ENCODE measurements at regions not wholly inside any gene's neighbourhood (a gene's known extent, or its start where the extent isn't known, plus 50 kb on each side); places are given as distances from the start of the nearest gene placed in this dataset.

GRCh38 chr11:112539741-112540140 is 279.1 kb upstream of the PLET1 start:
- TF ChIP-seq CTCF (IDR thresholded peaks at IDR 0.05; ENCODE audit: insufficient read depth, low read depth, low read length, missing control alignments), result no peak

GRCh38 chr11:112540261-112540660 is 279.6 kb upstream of the PLET1 start:
- H3K4me3 ChIP-seq (ENCODE audit: low read depth, low read length), result no peak overlapping the region
- no peak for TF ChIP-seq CTCF (IDR thresholded peaks at IDR 0.05; ENCODE audit: insufficient read depth, low read depth, low read length, missing control alignments)
- no peak for DNase-seq (ENCODE audit: low read depth)

More at GRCh38 chr11:112539741-112540140, 279.1 kb upstream of the PLET1 start:
- H3K4me3 ChIP-seq (ENCODE audit: low read depth, low read length), result no peak overlapping the region
- DNase-seq (ENCODE audit: low read depth), result no peak

- TF ChIP-seq CTCF (IDR thresholded peaks at IDR 0.05; ENCODE audit: insufficient read depth, low read depth, low read length, missing control alignments), result no peak
- no peak overlapping the region for H3K4me3 ChIP-seq (ENCODE audit: low read depth, low read length)
- DNase-seq (ENCODE audit: low read depth), result no peak
These were observed 280.7 kb upstream of the PLET1 start for GRCh38 chr11:112541140-112542046.

GRCh38 chr11:112542479-112542878 is 281.8 kb upstream of the PLET1 start:
- TF ChIP-seq CTCF (IDR thresholded peaks at IDR 0.05; ENCODE audit: insufficient read depth, low read depth, low read length, missing control alignments), result no peak
- DNase-seq (ENCODE audit: low read depth), result no peak

GRCh38 chr11:112543390-112543789 is 282.7 kb upstream of the PLET1 start:
- TF ChIP-seq CTCF (IDR thresholded peaks at IDR 0.05; ENCODE audit: insufficient read depth, low read depth, low read length, missing control alignments), result no peak
- H3K4me3 ChIP-seq (ENCODE audit: low read depth, low read length), result no peak overlapping the region
- no peak for DNase-seq (ENCODE audit: low read depth)

More at GRCh38 chr11:112542479-112542878, 281.8 kb upstream of the PLET1 start:
- no peak overlapping the region for H3K4me3 ChIP-seq (ENCODE audit: low read depth, low read length)

- TF ChIP-seq CTCF (IDR thresholded peaks at IDR 0.05; ENCODE audit: insufficient read depth, low read depth, low read length, missing control alignments), result no peak
- DNase-seq (ENCODE audit: low read depth), result no peak
- no peak overlapping the region for H3K4me3 ChIP-seq (ENCODE audit: low read depth, low read length)
These were observed 288.0 kb upstream of the PLET1 start for GRCh38 chr11:112548641-112549040.
